HepG2 (cell line): ENCODE measurements at regions not wholly inside any gene's neighbourhood (a gene's known extent, or its start where the extent isn't known, plus 50 kb on each side); places are given as distances from the start of the nearest gene placed in this dataset.
A peak's percentile ranks its signal among the peaks of the same experiment; 100 is the strongest.

Experiments used
- ATAC-seq: fragments of 200-7000 bp; cut with Tn5 transposase; 3 replicates; pipeline ENCODE4 v1.9.1; 2020; ENCODE audit warnings: mild to moderate bottlenecking, moderate library complexity
- BruUV-seq: library from RNA; stranded (reverse); fragments of 400-500 nt; replicated peaks from 2 replicates; lab custom pipeline; 2021; lab: Mats Ljungman, UMichigan
- CTCF ChIA-PET: fragments of 300-600 bp; formaldehyde crosslinking; extraction: SDS; loops from one replicate; lab custom pipeline; 2021; ENCODE audit warnings: low total read pairs, inconsistent platforms, low intra/inter-chr PET ratio; lab: Yijun Ruan, JAX
- POLR2A ChIA-PET: fragments of 350-600 bp; sonication (Branson Sonifier 250); formaldehyde crosslinking; loops from one replicate; lab custom pipeline; 2020; ENCODE audit warnings: antibody characterized with exemption, inconsistent platforms; lab: Yijun Ruan, JAX
- DNase-seq: peaks from one replicate; pipeline ENCODE4 v3.0.0-alpha.2; 2015; ENCODE audit warnings: low spot score
- FAIRE-seq: peaks from 3 replicates; lab custom pipeline; 2011; peaks lifted over from hg19 to GRCh38; lab: Jason Lieb, UNC
- H2AFZ ChIP-seq: one replicate; pipeline ENCODE4 v1.6.1; 2011; ENCODE audit warnings: low read length, inconsistent platforms
- H3K27ac ChIP-seq: fragments of 300-600 bp; 3 replicates; pipeline ENCODE4 v1.8.0; 2011; ENCODE audit warnings: mixed run types, mild to moderate bottlenecking, mixed read lengths, low read length, inconsistent platforms; ENCODE audit not compliant: insufficient read depth; ENCODE audit errors: extremely low read length
- H3K27me3 ChIP-seq, 2 experiments: fragments of 200-600 bp in 1 of 2; 2 replicates in 1 of 2; 3 replicates in 1 of 2; pipeline versions ENCODE4 v1.6.0 to v1.8.0; 2011; ENCODE audit warnings: low read length in 2 of 2, mild to moderate bottlenecking in 2 of 2, moderate library complexity in 2 of 2, inconsistent platforms in 1 of 2; ENCODE audit not compliant: insufficient read depth in 2 of 2, control insufficient read depth in 1 of 2
- H3K36me3 ChIP-seq, 2 experiments: fragments of 200-600 bp in 1 of 2; replicated peaks in 1 of 2; 2 replicates in 1 of 2; 3 replicates in 1 of 2; pipeline versions ENCODE4 v1.5.1 to v1.8.0; 2011; ENCODE audit warnings: low read length in 2 of 2, inconsistent platforms in 1 of 2; ENCODE audit not compliant: insufficient read depth in 2 of 2, control insufficient read depth in 1 of 2
- H3K4me1 ChIP-seq: 2 replicates; pipeline ENCODE4 v1.5.1; 2012; ENCODE audit warnings: low read length, inconsistent platforms; ENCODE audit not compliant: insufficient read depth
- H3K4me2 ChIP-seq: 2 replicates; pipeline ENCODE4 v1.6.0; 2011; ENCODE audit warnings: low read depth, low read length, inconsistent platforms
- H3K4me3 ChIP-seq, 3 experiments: fragments of 200-600 bp in 1 of 3; sonication (generic), shearing (Covaris generic) in 1 of 3; replicated peaks in 1 of 3; 2 replicates each; pipeline ENCODE4 v1.5.1; 2011 to 2016; ENCODE audit warnings: low read length in 3 of 3, inconsistent platforms in 2 of 3, low read depth in 2 of 3, mild to moderate bottlenecking in 2 of 3, control low read depth in 1 of 3, mixed read lengths in 1 of 3; ENCODE audit not compliant: insufficient read depth in 1 of 3
- H3K79me2 ChIP-seq: one replicate; pipeline ENCODE4 v1.6.1; 2011; ENCODE audit warnings: low read length, inconsistent platforms; ENCODE audit not compliant: insufficient read depth
- H3K9ac ChIP-seq: 2 replicates; pipeline ENCODE4 v1.6.0; 2011; ENCODE audit warnings: mild to moderate bottlenecking, low read depth, low read length, inconsistent platforms; ENCODE audit not compliant: insufficient read depth
- H3K9me3 ChIP-seq: 2 replicates; pipeline ENCODE4 v1.5.1; 2012; ENCODE audit warnings: mild to moderate bottlenecking, low read length
- H4K20me1 ChIP-seq: 2 replicates; pipeline ENCODE4 v1.6.0; 2011; ENCODE audit warnings: inconsistent platforms, mild to moderate bottlenecking, low read length, moderate library complexity; ENCODE audit not compliant: insufficient read depth
- ARNT ChIP-seq: fragments of 450-650 bp; IDR thresholded peaks from 2 replicates; pipeline ENCODE4 v1.6.1; 2017
- ATF7 ChIP-seq, 2 experiments: fragments of 450-650 bp in 1 of 2; sonication (generic) in 1 of 2; formaldehyde crosslinking in 1 of 2; IDR thresholded peaks; 2 replicates each; pipeline versions ENCODE4 v1.4.0 to v1.6.1; 2016 to 2020; ENCODE audit warnings: antibody characterized with exemption in 1 of 2, mild to moderate bottlenecking in 1 of 2, missing genetic modification reagents in 1 of 2
- DR1 ChIP-seq: sonication (generic); formaldehyde crosslinking; IDR thresholded peaks from 2 replicates; pipeline ENCODE4 v1.8.0; 2021; ENCODE audit warnings: mild to moderate bottlenecking, missing genetic modification reagents, inconsistent platforms
- FOXK2 ChIP-seq: fragments of 450-650 bp; IDR thresholded peaks from 2 replicates; pipeline ENCODE4 v1.6.1; 2016
- HMG20A ChIP-seq: IDR thresholded peaks from 2 replicates; pipeline ENCODE4 v1.6.1; 2016; ENCODE audit warnings: borderline replicate concordance
- PCBP2 ChIP-seq: fragments of 200-400 bp; formaldehyde crosslinking; optimal IDR thresholded peaks from 2 replicates; pipeline ENCODE3; 2018; ENCODE audit warnings: low read length, low read depth; ENCODE audit not compliant: poor library complexity, severe bottlenecking
- RCOR2 ChIP-seq: IDR thresholded peaks from 2 replicates; pipeline ENCODE4 v1.6.1; 2016; ENCODE audit warnings: missing biosample characterization, missing genetic modification reagents
- SRSF4 ChIP-seq: fragments of 200-400 bp; formaldehyde crosslinking; IDR thresholded peaks from one replicate; pipeline ENCODE4 v1.6.1; 2018; ENCODE audit warnings: mild to moderate bottlenecking, low read depth, low read length, moderate library complexity; ENCODE audit not compliant: poor library complexity, severe bottlenecking
- TGIF2 ChIP-seq: IDR thresholded peaks from 2 replicates; pipeline ENCODE4 v1.6.1; 2016; ENCODE audit warnings: control low read depth, missing compliant biosample characterization
- ZNF382 ChIP-seq: sonication (generic); formaldehyde crosslinking; IDR thresholded peaks from 2 replicates; pipeline ENCODE4 v1.5.0; 2020; ENCODE audit warnings: missing genetic modification reagents, mild to moderate bottlenecking, borderline replicate concordance
- ZNF816 ChIP-seq: sonication (generic); formaldehyde crosslinking; IDR thresholded peaks from 2 replicates; pipeline ENCODE4 v1.8.0; 2022; ENCODE audit warnings: missing genetic modification reagents, mild to moderate bottlenecking, borderline replicate concordance
- WGBS: methylation state at CpG from one replicate; pipeline ENCODE4 v1.1.6; 2017; ENCODE audit warnings: low lambda C conversion rate; 5-methylcytosine and 5-hydroxymethylcytosine counted together
- in situ Hi-C: cut with HindIII; loops from 2 replicates; pipeline ENCODE4 v1.10.0; 2017; ENCODE audit warnings: low pct_unique_long_range_greater_than_20kb; ENCODE audit not compliant: extremely low pct_ligation_motif_present
- intact Hi-C: fragments of 100-400 bp; cut with micrococcal nuclease; formaldehyde crosslinking; loops from one replicate; pipeline ENCODE4 v1.10.0; 2022; ENCODE audit not compliant: unreplicated experiment
- TF ChIP-seq, protein P1 (sequence below): sonication (generic); formaldehyde crosslinking; IDR thresholded peaks from 2 replicates; pipeline ENCODE4 v1.8.0; 2022; ENCODE audit warnings: missing genetic modification reagents, mild to moderate bottlenecking, inconsistent platforms, borderline replicate concordance
- TF ChIP-seq, protein P2 (sequence below): sonication (generic); formaldehyde crosslinking; IDR thresholded peaks from 2 replicates; pipeline ENCODE4 v1.8.1; 2023; ENCODE audit warnings: missing genetic modification reagents, inconsistent platforms, borderline replicate concordance

- WGBS, result 0% methylated on average over 2 of the region's 2 CpGs
- Histone ChIP-seq H3K4me3 (no peak overlapping the region), H3K4me1 (no peaks in the 10 kb centered on the region), H4K20me1 (no peaks in the 10 kb centered on the region), H3K36me3 (no peaks in the 10 kb centered on the region), H3K9me3 (no peaks in the 10 kb centered on the region), H2AFZ (no peak overlapping the region), H3K4me2 (no peak overlapping the region), H3K27me3 (no peaks in the 10 kb centered on the region), H3K79me2 (no peaks in the 10 kb centered on the region), H3K27ac (no peak overlapping the region), H3K9ac (no peak overlapping the region)
- ChIA-PET CTCF (no interaction called here), POLR2A (no interaction called here)
- in situ Hi-C loops (no loop called here), intact Hi-C loops (no loop called here)
- DNase-seq (no peak), ATAC-seq (no peak), FAIRE-seq (no peak)
- BruUV-seq, result no TSS peak
- TF ChIP-seq RCOR2 (no peak), FOXK2 (no peak), SRSF4 (no peak), TGIF2 (CRISPR knock-in tag) (no peak), PCBP2 (no peak), DR1 (CRISPR knock-in tag) (no peak), HMG20A (CRISPR knock-in tag) (no peak)
- TF ChIP-seq, protein P1, sequence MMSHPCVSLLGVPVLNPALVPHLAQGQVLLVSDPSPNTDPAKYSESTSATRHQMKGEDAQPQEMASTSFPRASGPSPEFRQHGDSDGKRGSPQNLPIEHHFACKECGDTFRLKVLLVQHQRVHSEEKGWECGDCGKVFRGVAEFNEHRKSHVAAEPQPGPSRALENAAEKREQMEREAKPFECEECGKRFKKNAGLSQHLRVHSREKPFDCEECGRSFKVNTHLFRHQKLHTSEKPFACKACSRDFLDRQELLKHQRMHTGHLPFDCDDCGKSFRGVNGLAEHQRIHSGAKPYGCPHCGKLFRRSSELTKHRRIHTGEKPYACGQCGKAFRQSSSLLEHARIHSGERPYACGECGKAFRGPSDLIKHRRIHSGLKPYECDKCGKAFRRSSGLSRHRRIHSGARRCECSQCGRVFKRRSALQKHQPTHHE (CRISPR knock-in tag), result no peak
These were observed 125.3 kb downstream of the SLC6A15 start for GRCh38 chr12:84787253-84787652.

GRCh38 chr12:84786622-84787021 lies 126.0 kb downstream of the SLC6A15 start:
- POLR2A ChIA-PET, result no interaction called here
- H2AFZ ChIP-seq, result no peak overlapping the region

More at GRCh38 chr12:84786622-84787021, 126.0 kb downstream of the SLC6A15 start:
- H3K36me3 ChIP-seq, result no peaks in the 10 kb centered on the region
- H4K20me1 ChIP-seq, result no peaks in the 10 kb centered on the region
- in situ Hi-C loops (no loop called here), intact Hi-C loops (no loop called here)
- CTCF ChIA-PET, result no interaction called here
- H3K4me2 ChIP-seq, result no peak overlapping the region
- BruUV-seq, result no TSS peak
- no peaks in the 10 kb centered on the region for H3K27me3 ChIP-seq
- H3K9me3 ChIP-seq, result no peaks in the 10 kb centered on the region
- no peak overlapping the region for H3K27ac ChIP-seq
- H3K4me1 ChIP-seq, result no peaks in the 10 kb centered on the region
- ATAC-seq, result no peak
- no peak for DNase-seq
- H3K4me3 ChIP-seq, result no peak overlapping the region
- no peak overlapping the region for H3K9ac ChIP-seq
- no peak for TF ChIP-seq ARNT
- TF ChIP-seq, protein P2, sequence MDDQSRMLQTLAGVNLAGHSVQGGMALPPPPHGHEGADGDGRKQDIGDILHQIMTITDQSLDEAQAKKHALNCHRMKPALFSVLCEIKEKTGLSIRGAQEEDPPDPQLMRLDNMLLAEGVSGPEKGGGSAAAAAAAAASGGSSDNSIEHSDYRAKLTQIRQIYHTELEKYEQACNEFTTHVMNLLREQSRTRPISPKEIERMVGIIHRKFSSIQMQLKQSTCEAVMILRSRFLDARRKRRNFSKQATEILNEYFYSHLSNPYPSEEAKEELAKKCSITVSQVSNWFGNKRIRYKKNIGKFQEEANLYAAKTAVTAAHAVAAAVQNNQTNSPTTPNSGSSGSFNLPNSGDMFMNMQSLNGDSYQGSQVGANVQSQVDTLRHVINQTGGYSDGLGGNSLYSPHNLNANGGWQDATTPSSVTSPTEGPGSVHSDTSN, result no peak
- TF ChIP-seq ZNF382, result no peak
- TF ChIP-seq ATF7 (IDR thresholded peaks at IDR 0.05), result peak; percentile 73
- no peak for TF ChIP-seq ATF7 (CRISPR knock-in tag; IDR thresholded peaks at IDR 0.05)
- TF ChIP-seq ZNF816, result no peak
- no peak for FAIRE-seq
- no peaks in the 10 kb centered on the region for H3K79me2 ChIP-seq
